ENCODE measurements at regions not wholly inside any gene's neighbourhood (a gene's known extent, or its start where the extent isn't known, plus 50 kb on each side); places are given as distances from the start of the nearest gene placed in this dataset.
"Not testable (repeated sequence)": the region's sequence is repeated elsewhere in the genome, so short reads cannot be mapped to it uniquely, and the experiment has no call there.

DNA sequence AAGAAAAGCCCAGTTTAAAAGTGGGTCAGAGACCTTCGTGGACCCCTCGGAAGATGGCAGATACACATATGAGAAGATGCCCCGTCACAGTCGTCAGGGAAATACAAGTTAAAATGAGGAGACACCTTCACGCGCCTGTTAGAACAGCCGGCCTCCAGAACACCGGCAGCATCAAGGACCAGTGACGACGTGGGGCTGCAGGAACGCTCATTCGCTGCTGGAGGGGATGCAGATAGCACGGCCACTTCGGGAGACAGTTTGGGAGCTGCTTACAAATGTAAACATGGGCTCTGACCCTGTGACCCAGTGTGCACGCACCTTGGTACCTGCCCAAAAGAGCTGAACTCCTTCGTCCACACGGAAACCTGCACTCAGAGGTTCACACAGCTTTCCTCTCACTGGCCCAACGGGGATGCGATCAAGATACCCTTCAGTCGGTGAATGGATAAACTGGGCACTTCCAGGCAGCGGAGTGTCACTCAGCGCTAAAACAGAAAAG, 83.7 kb upstream of the CTDP1 start:
- no peak for DNase-seq

DNA sequence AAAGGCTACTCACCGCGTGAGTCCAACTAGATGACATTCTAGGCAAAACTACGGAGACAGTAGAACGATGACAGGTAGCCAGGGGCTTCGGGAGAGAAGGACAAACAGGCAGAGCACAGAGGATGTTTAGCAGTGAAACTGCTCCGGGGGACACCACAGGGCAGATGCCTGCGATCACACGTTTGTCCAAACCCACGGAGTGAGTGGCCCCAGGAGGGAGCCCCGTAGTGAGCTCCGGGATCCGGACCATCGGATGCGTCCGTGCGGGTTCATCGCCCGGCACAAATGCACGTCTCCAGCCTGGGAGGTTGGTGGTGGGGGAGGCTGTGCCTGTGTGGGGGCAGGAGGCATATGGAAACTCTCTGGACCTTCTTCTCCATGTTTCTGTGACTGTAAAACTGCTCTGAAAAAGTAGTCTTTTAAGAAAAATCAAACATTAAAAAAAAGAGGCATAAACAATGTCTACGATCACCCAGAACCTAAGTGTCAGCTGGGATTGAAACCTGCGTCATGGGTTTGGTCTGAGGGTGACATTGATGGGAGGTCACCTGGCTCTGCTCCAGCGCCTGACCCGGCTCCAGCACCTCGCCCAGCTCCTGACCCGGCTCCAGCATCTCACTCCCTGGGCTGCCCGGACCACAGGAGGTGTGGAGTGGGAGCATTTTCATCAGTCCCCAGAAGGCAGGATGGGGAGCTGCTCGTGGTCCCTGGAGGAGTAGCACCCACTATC, 83.0 kb upstream of the CTDP1 start:
- DNase-seq, result no peak

DNA sequence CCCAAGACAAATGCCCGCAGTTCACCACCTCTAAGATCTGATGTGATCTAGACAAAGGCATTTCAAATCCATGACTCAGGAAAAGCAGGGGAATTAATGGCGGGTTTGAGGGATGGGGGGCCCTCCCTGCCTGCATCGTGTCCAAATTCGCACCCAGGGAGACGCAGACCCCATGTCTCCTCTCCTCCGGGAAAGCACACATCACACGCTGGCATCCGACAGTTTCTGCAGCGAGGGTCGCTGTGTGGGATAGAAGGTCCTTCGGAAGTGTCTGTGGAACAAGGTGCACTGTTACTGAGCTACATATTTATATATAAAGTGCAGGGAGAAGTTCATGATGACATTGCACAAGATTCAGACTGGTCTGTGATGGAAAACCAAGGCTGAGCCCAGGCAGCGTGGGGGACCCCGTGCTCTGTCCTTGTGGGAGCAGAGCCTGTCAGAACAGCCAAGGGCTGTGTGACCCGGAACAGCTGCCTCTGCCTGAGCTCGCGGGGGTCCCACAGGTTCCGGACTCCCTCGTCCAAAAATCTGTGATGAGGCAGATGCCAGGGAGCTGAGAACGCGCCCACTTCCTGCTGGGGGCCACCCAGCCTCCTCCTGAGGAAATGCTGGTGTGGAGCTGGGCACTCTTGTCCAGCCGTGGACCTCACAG, 82.3 kb upstream of the CTDP1 start:
- no peak for DNase-seq

- DNase-seq, result no peak
These were observed 81.6 kb upstream of the CTDP1 start for GRCh38 chr18:79597831-79598632.

- no peak for DNase-seq
These were observed 80.9 kb upstream of the CTDP1 start for GRCh38 chr18:79598633-79599175.

DNA sequence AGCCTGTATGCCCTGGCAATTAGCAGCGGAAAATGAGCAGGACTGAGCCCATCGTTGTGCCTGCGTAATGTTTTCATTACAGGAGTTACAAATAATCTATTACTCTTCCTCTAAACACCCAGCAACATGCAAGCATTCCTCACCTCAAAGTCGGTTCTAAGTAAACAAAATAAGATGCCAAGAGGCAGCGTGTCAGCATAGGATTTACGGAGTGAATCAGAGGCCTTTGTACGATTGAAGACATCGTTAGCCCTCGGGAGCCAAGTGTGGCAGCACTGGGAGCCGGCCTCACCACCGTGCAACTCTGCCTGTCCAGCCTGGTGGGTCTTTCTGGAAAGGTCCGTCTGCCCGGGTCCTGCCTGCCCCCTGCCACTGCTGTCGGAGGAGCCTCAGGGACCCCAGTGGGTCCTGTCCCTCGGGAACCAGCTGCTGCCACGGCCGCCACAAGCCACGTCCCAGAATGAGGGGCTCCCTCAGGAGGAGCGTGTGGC, 80.1 kb upstream of the CTDP1 start:
- no peak for DNase-seq

- DNase-seq, result no peak
These were observed 79.5 kb upstream of the CTDP1 start for GRCh38 chr18:79600141-79600540.

DNA sequence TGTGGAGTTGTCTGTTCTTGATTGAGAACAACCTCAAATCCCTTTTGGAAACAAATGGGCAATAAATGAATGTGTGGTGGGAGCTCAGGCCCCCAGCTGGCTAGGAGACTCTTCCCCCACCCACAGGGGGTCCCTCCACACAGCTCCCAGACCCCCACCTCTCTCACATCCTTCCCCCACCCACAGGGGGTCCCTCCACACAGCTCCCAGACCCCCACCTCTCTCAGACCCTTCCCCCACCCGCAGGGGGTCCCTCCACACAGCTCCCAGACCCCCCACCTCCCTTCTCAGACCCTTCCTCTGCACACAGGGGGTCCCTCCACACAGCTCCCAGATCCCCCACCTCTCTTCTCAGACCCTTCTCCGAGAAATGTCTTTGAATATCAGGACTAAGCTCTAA, 79.0 kb upstream of the CTDP1 start:
- DNase-seq, result no peak

- DNase-seq, result no peak
These were observed 78.4 kb upstream of the CTDP1 start for GRCh38 chr18:79601234-79601633.

GRCh38 chr18:79603321-79604204, 76.0 kb upstream of the CTDP1 start:
- no peak for DNase-seq

GRCh38 chr18:79604205-79604912, 75.2 kb upstream of the CTDP1 start:
- DNase-seq, result no peak

DNA sequence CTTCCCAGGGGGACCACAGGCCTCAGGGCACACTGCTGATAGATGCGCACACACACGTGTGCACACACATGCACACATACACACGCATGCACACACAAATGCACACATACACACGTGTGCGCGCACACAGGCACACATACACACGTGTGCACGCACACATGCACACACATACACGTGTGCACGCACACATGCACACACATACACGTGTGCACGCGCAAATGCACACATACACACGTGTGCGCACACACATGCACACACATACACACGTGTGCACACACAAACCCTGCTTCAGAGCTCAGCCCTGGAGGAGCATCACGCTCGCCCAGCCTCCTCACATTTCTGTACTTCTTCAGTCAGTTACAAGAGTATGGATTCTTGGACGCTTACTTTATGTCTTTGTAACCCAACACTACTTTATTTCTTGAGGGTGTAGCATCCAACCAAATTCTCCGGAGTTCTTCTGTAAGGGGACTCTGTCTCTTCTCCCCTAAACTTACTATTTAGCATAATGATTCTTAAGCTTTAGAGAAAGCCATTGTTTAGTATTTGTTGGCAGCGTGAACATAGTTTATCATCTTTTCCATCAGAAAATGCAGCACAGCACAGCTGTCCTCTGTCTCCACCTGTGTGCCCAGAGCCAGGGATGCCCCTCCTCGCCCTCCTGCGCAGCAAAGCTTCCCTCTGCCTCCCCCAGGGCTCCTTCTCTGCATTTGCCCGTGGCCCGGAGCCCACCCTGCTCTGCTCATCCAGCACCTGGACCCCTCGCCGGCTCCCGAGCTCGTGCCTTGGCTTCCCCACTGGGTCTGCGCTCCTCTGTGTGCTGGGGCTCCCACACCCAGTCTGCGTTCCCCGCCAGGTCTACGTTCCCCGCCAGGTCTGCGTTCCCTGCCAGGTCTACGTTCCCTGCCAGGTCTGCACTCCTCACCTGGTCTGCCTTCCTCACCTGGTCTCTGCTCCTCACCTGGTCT, 74.4 kb upstream of the CTDP1 start:
- peak in 2 of 3 donors; percentile 33 to 71 for DNase-seq

DNA sequence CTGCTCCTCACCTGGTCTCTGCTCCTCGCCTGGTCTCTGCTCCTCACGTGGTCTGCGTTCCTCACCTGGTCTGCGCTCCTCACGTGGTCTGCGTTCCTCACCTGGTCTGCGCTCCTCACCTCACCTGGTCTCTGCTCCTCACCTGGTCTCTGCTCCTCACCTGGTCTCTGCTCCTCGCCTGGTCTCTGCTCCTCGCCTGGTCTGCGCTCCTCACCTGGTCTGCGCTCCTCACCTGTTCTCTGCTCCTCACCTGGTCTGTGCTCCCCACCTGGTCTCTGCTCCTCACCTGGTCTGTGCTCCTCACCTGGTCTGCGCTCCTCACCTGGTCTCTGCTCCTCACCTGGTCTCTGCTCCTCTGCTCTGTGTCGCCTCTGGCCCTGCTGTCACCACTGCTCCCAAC, 73.5 kb upstream of the CTDP1 start:
- not testable (repeated sequence) for DNase-seq

GRCh38 chr18:79606621-79607331, 72.8 kb upstream of the CTDP1 start:
- DNase-seq, result no peak

DNA sequence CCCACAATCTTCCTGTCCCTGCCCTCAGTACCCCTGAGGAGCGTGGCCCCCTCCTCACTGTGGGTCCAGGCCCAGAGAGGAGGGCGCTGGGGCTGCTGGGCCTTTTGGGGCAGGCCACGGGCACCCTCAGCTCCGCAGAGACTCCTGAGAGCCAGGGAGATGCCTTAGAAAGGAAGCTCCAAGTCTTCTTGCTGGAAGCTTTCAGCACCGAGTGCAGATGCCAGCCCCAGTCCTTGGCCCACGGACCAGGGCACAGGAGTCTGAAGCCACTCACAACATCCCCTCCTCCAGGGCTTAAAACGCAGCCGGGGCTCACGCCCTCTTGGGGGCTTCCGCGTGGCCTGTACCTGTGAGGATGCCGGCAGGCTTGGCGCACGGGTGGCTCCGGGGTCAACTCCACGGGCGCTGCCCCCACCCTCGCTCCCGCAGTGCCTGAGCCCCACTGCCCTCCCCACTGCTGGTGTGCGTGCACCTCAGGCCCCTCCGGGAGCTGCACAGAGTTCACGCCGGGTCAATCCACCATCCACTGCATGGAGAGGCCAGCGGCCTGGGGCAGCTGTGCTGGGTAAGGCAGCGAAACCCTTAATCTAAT, 72.1 kb upstream of the CTDP1 start:
- DNase-seq, result no peak

DNA sequence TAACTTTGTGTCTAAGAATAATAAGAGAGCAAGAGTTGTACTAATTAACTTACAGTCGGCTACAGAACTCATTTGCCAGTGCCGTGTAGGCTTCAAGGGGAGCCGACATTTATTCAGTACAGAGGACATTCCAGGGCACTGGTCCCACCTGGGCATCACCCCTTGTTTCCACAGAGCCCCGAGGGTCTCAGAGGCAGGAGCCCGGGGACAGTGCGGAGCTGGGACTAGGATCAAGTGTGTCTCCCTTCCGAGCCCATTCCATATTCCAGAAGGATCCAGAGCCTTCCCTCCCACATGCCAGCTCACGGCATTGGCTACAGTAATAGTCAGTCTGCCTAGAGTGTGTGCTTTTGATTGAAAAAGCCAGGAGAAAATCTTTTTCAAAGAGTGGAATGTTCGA, 71.5 kb upstream of the CTDP1 start:
- DNase-seq, result no peak

DNA sequence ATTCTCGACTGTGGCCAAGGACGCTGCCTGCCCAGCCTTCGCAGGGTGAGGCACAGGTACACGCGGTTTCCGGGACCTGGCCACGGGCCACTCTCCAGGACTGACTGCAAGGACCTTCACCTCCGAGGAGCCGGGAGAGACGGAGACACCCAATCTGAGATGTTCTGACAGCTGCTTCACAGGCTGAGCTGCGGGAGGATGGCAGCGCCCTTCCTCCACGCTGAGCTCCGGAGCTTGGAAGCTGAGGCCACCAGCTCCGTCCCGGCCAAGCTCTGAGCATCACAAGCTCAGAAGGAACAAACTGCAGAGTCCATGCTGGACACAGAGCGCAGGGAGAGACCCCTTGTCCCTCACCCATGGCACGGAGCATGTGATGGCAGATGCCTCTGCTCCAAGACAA, 71.1 kb upstream of the CTDP1 start:
- DNase-seq, result no peak

- DNase-seq, result no peak
These were observed 70.6 kb upstream of the CTDP1 start for GRCh38 chr18:79608999-79609461.

Data from muscle of back (tissue), 3 donors.